ENCODE measurements at regions not wholly inside any gene's neighbourhood (a gene's known extent, or its start where the extent isn't known, plus 50 kb on each side); places are given as distances from the start of the nearest gene placed in this dataset.
"Not testable (repeated sequence)": the region's sequence is repeated elsewhere in the genome, so short reads cannot be mapped to it uniquely, and the experiment has no call there.

GRCh38 chr2:111264956-111265355 lies 144.2 kb downstream of the BCL2L11 start:
- not testable (repeated sequence) for TF ChIP-seq CTCF (IDR thresholded peaks at IDR 0.05); TCF7L2 (IDR thresholded peaks at IDR 0.05; ENCODE audit: low read depth, low read length); POLR2AphosphoS5 (IDR thresholded peaks at IDR 0.05; ENCODE audit: low read depth, low read length); REST (IDR thresholded peaks at IDR 0.05; ENCODE audit: insufficient read depth in 1 of 2, low read depth in 2 of 2, low read length in 1 of 2)
